ENCODE measurements at regions not wholly inside any gene's neighbourhood (a gene's known extent, or its start where the extent isn't known, plus 50 kb on each side); places are given as distances from the start of the nearest gene placed in this dataset.

- TF ChIP-seq, protein P1, sequence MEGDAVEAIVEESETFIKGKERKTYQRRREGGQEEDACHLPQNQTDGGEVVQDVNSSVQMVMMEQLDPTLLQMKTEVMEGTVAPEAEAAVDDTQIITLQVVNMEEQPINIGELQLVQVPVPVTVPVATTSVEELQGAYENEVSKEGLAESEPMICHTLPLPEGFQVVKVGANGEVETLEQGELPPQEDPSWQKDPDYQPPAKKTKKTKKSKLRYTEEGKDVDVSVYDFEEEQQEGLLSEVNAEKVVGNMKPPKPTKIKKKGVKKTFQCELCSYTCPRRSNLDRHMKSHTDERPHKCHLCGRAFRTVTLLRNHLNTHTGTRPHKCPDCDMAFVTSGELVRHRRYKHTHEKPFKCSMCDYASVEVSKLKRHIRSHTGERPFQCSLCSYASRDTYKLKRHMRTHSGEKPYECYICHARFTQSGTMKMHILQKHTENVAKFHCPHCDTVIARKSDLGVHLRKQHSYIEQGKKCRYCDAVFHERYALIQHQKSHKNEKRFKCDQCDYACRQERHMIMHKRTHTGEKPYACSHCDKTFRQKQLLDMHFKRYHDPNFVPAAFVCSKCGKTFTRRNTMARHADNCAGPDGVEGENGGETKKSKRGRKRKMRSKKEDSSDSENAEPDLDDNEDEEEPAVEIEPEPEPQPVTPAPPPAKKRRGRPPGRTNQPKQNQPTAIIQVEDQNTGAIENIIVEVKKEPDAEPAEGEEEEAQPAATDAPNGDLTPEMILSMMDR (IDR thresholded peaks at IDR 0.05), result no peak
- no peak for TF ChIP-seq POLR2A (IDR thresholded peaks at IDR 0.05)
These were observed 148.2 kb upstream of the PALMD start for GRCh38 chr1:99497690-99498089.

All from adrenal gland (tissue), 5 donors.